K562 (cell line): ENCODE measurements at regions not wholly inside any gene's neighbourhood (a gene's known extent, or its start where the extent isn't known, plus 50 kb on each side); places are given as distances from the start of the nearest gene placed in this dataset.

Experiments
- ATAC-seq: fragments of 200-7000 bp; cut with Tn5 transposase; 3 replicates; pipeline ENCODE4 v1.9.1; 2020; ENCODE audit warnings: moderate library complexity
- BruUV-seq: library from RNA; stranded (reverse); fragments of 400-500 nt; replicated peaks from 2 replicates; lab custom pipeline; 2021; lab: Mats Ljungman, UMichigan
- CTCF ChIA-PET: fragments of 300-600 bp; formaldehyde crosslinking; extraction: SDS; loops from one replicate; lab custom pipeline; 2021; ENCODE audit warnings: low intra/inter-chr PET ratio; lab: Yijun Ruan, JAX
- POLR2A ChIA-PET: fragments of 300-600, 350-650 bp; sonication (Branson Sonifier 250); formaldehyde crosslinking; extraction: SDS; loops from one replicate; lab custom pipeline; 2021; ENCODE audit warnings: antibody characterized with exemption, inconsistent platforms; lab: Yijun Ruan, JAX
- DNase-seq, 4 experiments: peaks; one replicate each; pipeline versions ENCODE4 v3.0.0 to v3.0.0-alpha.2; 2011 to 2018; ENCODE audit warnings: low spot score in 3 of 4, mixed read lengths in 3 of 4; ENCODE audit errors: extremely low read depth in 1 of 4
- FAIRE-seq: peaks from 2 replicates; lab custom pipeline; 2011; peaks lifted over from hg19 to GRCh38; lab: Jason Lieb, UNC
- H2AFZ ChIP-seq: 2 replicates; pipeline ENCODE4 v1.6.0; 2011; ENCODE audit warnings: low read depth, low read length, control low read depth, inconsistent platforms
- H3K27ac ChIP-seq: fragments of 200-600 bp; 3 replicates; pipeline ENCODE4 v1.8.0; 2011; ENCODE audit warnings: low read depth, mild to moderate bottlenecking, control low read depth, inconsistent platforms, low read length, moderate library complexity, mixed read lengths; ENCODE audit errors: extremely low read depth
- H3K27me3 ChIP-seq, 2 experiments: fragments of 300-600 bp in 1 of 2; 2 replicates in 1 of 2; 3 replicates in 1 of 2; pipeline versions ENCODE4 v1.6.0 to v1.8.0; 2011; ENCODE audit warnings: inconsistent platforms in 2 of 2, low read length in 2 of 2, mild to moderate bottlenecking in 1 of 2, mixed read lengths in 1 of 2, moderate library complexity in 1 of 2; ENCODE audit not compliant: control insufficient read depth in 2 of 2, insufficient read depth in 2 of 2
- H3K36me3 ChIP-seq: fragments of 300-600 bp; 3 replicates; pipeline ENCODE4 v1.8.0; 2011; ENCODE audit warnings: mild to moderate bottlenecking, low read length, inconsistent platforms; ENCODE audit not compliant: control insufficient read depth, insufficient read depth
- H3K4me1 ChIP-seq, 2 experiments: fragments of 200-600 bp in 1 of 2; replicated peaks in 1 of 2; 2 replicates in 1 of 2; 3 replicates in 1 of 2; pipeline versions ENCODE4 v1.5.1 to v1.8.0; 2011; ENCODE audit warnings: inconsistent platforms in 2 of 2, low read length in 2 of 2, mild to moderate bottlenecking in 1 of 2, mixed read lengths in 1 of 2, moderate library complexity in 1 of 2; ENCODE audit not compliant: control insufficient read depth in 2 of 2, insufficient read depth in 2 of 2
- H3K4me2 ChIP-seq: 2 replicates; pipeline ENCODE4 v1.6.1; 2011; ENCODE audit warnings: low read length, control low read depth, inconsistent platforms, mixed read lengths; ENCODE audit not compliant: insufficient read depth
- H3K4me3 ChIP-seq: fragments of 200-600 bp; sonication (generic), shearing (Covaris generic); 2 replicates; pipeline ENCODE4 v1.5.1; 2016; ENCODE audit warnings: control low read depth, inconsistent platforms
- H3K79me2 ChIP-seq: fragments of 200-600 bp; 3 replicates; pipeline ENCODE4 v1.8.0; 2011; ENCODE audit warnings: low read length, inconsistent platforms; ENCODE audit not compliant: control insufficient read depth, insufficient read depth
- H3K9ac ChIP-seq, 2 experiments: 2 replicates each; pipeline versions ENCODE4 v1.6.0 to v1.6.1; 2011; ENCODE audit warnings: low read depth in 2 of 2, low read length in 2 of 2, control low read depth in 1 of 2, inconsistent platforms in 1 of 2, mild to moderate bottlenecking in 1 of 2, mixed read lengths in 1 of 2; ENCODE audit not compliant: insufficient read depth in 1 of 2
- H3K9me1 ChIP-seq: one replicate; pipeline ENCODE4 v1.6.0; 2011; ENCODE audit warnings: inconsistent platforms, mild to moderate bottlenecking, low read length, moderate library complexity; ENCODE audit not compliant: control insufficient read depth, insufficient read depth
- H3K9me3 ChIP-seq: replicated peaks from 2 replicates; pipeline ENCODE4 v1.5.1; 2011; ENCODE audit warnings: low read depth, low read length, inconsistent platforms; ENCODE audit not compliant: control insufficient read depth, insufficient read depth
- H4K20me1 ChIP-seq: replicated peaks from 2 replicates; pipeline ENCODE4 v1.6.1; 2011; ENCODE audit warnings: low read length, inconsistent platforms, mixed read lengths; ENCODE audit not compliant: control insufficient read depth, insufficient read depth
- ARHGAP35 ChIP-seq: fragments of 450-650 bp; IDR thresholded peaks from 2 replicates; pipeline ENCODE4 v1.6.1; 2018; ENCODE audit not compliant: partially characterized antibody
- ARID3A ChIP-seq: IDR thresholded peaks from 2 replicates; pipeline ENCODE4 v1.6.1; 2012; ENCODE audit warnings: low read depth, low read length, improper control_type of control experiment, borderline replicate concordance
- CC2D1A ChIP-seq: fragments of 450-650 bp; IDR thresholded peaks from 2 replicates; pipeline ENCODE4 v1.6.1; 2017; ENCODE audit warnings: mild to moderate bottlenecking
- CREB3 ChIP-seq: fragments of 450-650 bp; conservative IDR thresholded peaks from 2 replicates; pipeline ENCODE4 v1.6.1; 2016; ENCODE audit warnings: missing genetic modification characterization, low read depth, mild to moderate bottlenecking, missing compliant biosample characterization, moderate library complexity
- DNMT1 ChIP-seq: fragments of 450-650 bp; IDR thresholded peaks from 2 replicates; pipeline ENCODE4 v1.6.1; 2016; ENCODE audit warnings: antibody characterized with exemption, mild to moderate bottlenecking
- FOS ChIP-seq: IDR thresholded peaks from 3 replicates; pipeline ENCODE4 v1.6.1; 2011; ENCODE audit not compliant: insufficient read length; ENCODE audit errors: extremely low read depth
- FOXP4 ChIP-seq: sonication (generic); formaldehyde crosslinking; IDR thresholded peaks from 2 replicates; pipeline ENCODE4 v1.8.0; 2022; ENCODE audit warnings: mild to moderate bottlenecking, missing genetic modification reagents, borderline replicate concordance
- NELFE ChIP-seq: IDR thresholded peaks from 2 replicates; pipeline ENCODE4 v1.6.1; 2011; ENCODE audit warnings: mild to moderate bottlenecking; ENCODE audit not compliant: insufficient read depth, insufficient read length
- NONO ChIP-seq, 2 experiments: fragments of 200-400 bp in 1 of 2; fragments of 450-650 bp in 1 of 2; formaldehyde crosslinking in 1 of 2; IDR thresholded peaks; 2 replicates each; pipeline ENCODE4 v1.6.1; 2017; ENCODE audit warnings: low read depth in 2 of 2, mild to moderate bottlenecking in 2 of 2, moderate library complexity in 2 of 2, low read length in 1 of 2
- OTX1 ChIP-seq: fragments of 450-650 bp; formaldehyde crosslinking; IDR thresholded peaks from 2 replicates; pipeline ENCODE4 v1.4.0; 2022; ENCODE audit warnings: mild to moderate bottlenecking
- RFX5 ChIP-seq: IDR thresholded peaks from 2 replicates; pipeline ENCODE4 v1.6.1; 2011; ENCODE audit warnings: low read depth, mild to moderate bottlenecking, improper control_type of control experiment, low read length
- TAF7 ChIP-seq: fragments of 450-650 bp; IDR thresholded peaks from 2 replicates; pipeline ENCODE4 v1.6.1; 2016; ENCODE audit warnings: missing genetic modification characterization, missing compliant biosample characterization
- USF1 ChIP-seq: sonication (generic); formaldehyde crosslinking; IDR thresholded peaks from 2 replicates; pipeline ENCODE4 v1.9.0; 2022; ENCODE audit warnings: mild to moderate bottlenecking, missing genetic modification reagents
- ZBTB43 ChIP-seq: sonication (generic); formaldehyde crosslinking; IDR thresholded peaks from 2 replicates; pipeline ENCODE4 v1.8.0; 2023; ENCODE audit warnings: mild to moderate bottlenecking, missing genetic modification reagents
- WGBS: fragments of 100-300 bp; shearing (Covaris generic); methylation state at CpG from one replicate; pipeline ENCODE4 v1.1.6; 2016; ENCODE audit warnings: low coverage, mixed read lengths; ENCODE audit not compliant: insufficient coverage; ENCODE audit errors: missing lambda C conversion rate; 5-methylcytosine and 5-hydroxymethylcytosine counted together
- in situ Hi-C: fragments of 300-500 bp; cut with MboI; formaldehyde crosslinking; loops from 4 replicates; pipeline ENCODE4 v1.15.0; 2018; ENCODE audit warnings: inconsistent platforms, mixed read lengths
- intact Hi-C: fragments of 100-400 bp; cut with micrococcal nuclease; formaldehyde crosslinking; loops from 2 replicates; pipeline ENCODE4 v1.14.2; 2022

GRCh38 chr10:78929541-78929940, 139.2 kb upstream of the ZMIZ1 start (continued):
- TF ChIP-seq ARID3A (no peak), FOXP4 (no peak), RFX5 (no peak), CC2D1A (no peak)

- in situ Hi-C loops (no loop called here), intact Hi-C loops (no loop called here)
- H3K36me3 ChIP-seq: no peaks in the 10 kb centered on the region
- peaks cover 4 to 5% of the 10 kb centered on the region in 2 experiments; a peak in 2 of 5 replicates for H3K4me1 ChIP-seq
- CTCF ChIA-PET: no interaction called here
- peaks cover 37 to 84% of the 10 kb centered on the region in 2 experiments for H3K27me3 ChIP-seq
- no peak overlapping the region for H3K4me2 ChIP-seq
- DNase-seq (no peak), ATAC-seq (no peak), FAIRE-seq (peak; percentile 78)
- no peak overlapping the region for H3K4me3 ChIP-seq
- POLR2A ChIA-PET: interaction anchor here (0.6 to 1.9 kb wide), 2 partner anchors 15 to 26 kb away, joined by 3 to 5 read pairs; no protein-coding TSS in a partner anchor
- H2AFZ ChIP-seq: no peak overlapping the region
- WGBS: 6% methylated on average over 19 of the region's 21 CpGs
- H3K9me1 ChIP-seq: no peaks in the 10 kb centered on the region
- no peak overlapping the region; a peak in 1 of 4 replicates for H3K9ac ChIP-seq
- peaks cover 3% of the 10 kb centered on the region for H4K20me1 ChIP-seq
- H3K79me2 ChIP-seq: no peaks in the 10 kb centered on the region
- H3K27ac ChIP-seq: no peak overlapping the region
- no TSS peak for BruUV-seq
- H3K9me3 ChIP-seq: no peaks in the 10 kb centered on the region
- TF ChIP-seq ZBTB43 (no peak), ARHGAP35 (no peak), USF1 (CRISPR knock-in tag) (no peak), DNMT1 (no peak), FOS (no peak), TAF7 (tag) (no peak), CREB3 (no peak), NONO (IDR thresholded peaks at IDR 0.05; ENCODE audit: low read depth in 2 of 2, low read length in 1 of 2) (no peak), OTX1 (CRISPR knock-in tag) (no peak), NELFE (no peak)
Measured at GRCh38 chr10:78931321-78932053, 137.3 kb upstream of the ZMIZ1 start.
